Kidney (tissue), 13 donors: ENCODE measurements at regions not wholly inside any gene's neighbourhood (a gene's known extent, or its start where the extent isn't known, plus 50 kb on each side); places are given as distances from the start of the nearest gene placed in this dataset.

Experiments
- DNase-seq, 5 donors: peaks; one replicate each; pipeline ENCODE4 v3.0.0-alpha.2; 2013 to 2020
- FAIRE-seq: peaks from 2 replicates; lab custom pipeline; 2012; peaks lifted over from hg19 to GRCh38; lab: Jason Lieb, UNC
- H3K27ac ChIP-seq, 2 donors: one replicate each; pipeline ENCODE4 v1.7.0; 2013; ENCODE audit warnings: low read depth in 2 of 2, low read length in 2 of 2, inconsistent platforms in 1 of 2
- H3K27me3 ChIP-seq: one replicate; pipeline ENCODE4 v1.7.1; 2013; ENCODE audit warnings: low read length, inconsistent platforms; ENCODE audit not compliant: control insufficient read depth, insufficient read depth
- H3K36me3 ChIP-seq, 3 donors: one replicate each; pipeline versions ENCODE4 v1.7.0 to v1.7.1; 2013; ENCODE audit warnings: low read length in 3 of 3, control low read depth in 1 of 3, inconsistent platforms in 1 of 3; ENCODE audit not compliant: insufficient read depth in 3 of 3, control insufficient read depth in 2 of 3
- H3K4me1 ChIP-seq, 3 donors: one replicate each; pipeline versions ENCODE4 v1.7.0 to v1.7.1; 2013; ENCODE audit warnings: low read length in 3 of 3, inconsistent platforms in 1 of 3, low read depth in 1 of 3; ENCODE audit not compliant: control insufficient read depth in 2 of 3, insufficient read depth in 2 of 3
- H3K4me3 ChIP-seq, 3 donors: one replicate each; pipeline versions ENCODE4 v1.7.0 to v1.8.1; 2013; ENCODE audit warnings: low read length in 3 of 3, control low read depth in 1 of 3, inconsistent platforms in 1 of 3
- H3K9ac ChIP-seq, 3 donors: one replicate each; pipeline versions ENCODE4 v1.7.0 to v1.7.1; 2013; ENCODE audit warnings: low read length in 3 of 3, control low read depth in 1 of 3, inconsistent platforms in 1 of 3
- H3K9me3 ChIP-seq, 3 donors: one replicate each; pipeline versions ENCODE4 v1.7.0 to v1.7.1; 2013; ENCODE audit warnings: low read length in 3 of 3, control low read depth in 1 of 3, inconsistent platforms in 1 of 3; ENCODE audit not compliant: control insufficient read depth in 2 of 3, insufficient read depth in 1 of 3
- intact Hi-C: fragments of 100-400 bp; cut with DNase I; formaldehyde crosslinking; loops from one replicate; pipeline ENCODE4 v1.11.1; 2022
- TF ChIP-seq, protein P1 (sequence below): IDR thresholded peaks from 3 replicates; pipeline ENCODE4 v1.5.1; 2012; ENCODE audit warnings: mild to moderate bottlenecking, moderate library complexity, borderline replicate concordance; ENCODE audit not compliant: insufficient read depth; ENCODE audit errors: extremely low read depth
- donor health status: control.
- donor health status: control.
- donor health status: control.
- donor health status: control.
- donor health status: control.
- donor health status: DM: yes; HTN: yes; CAD: no.
- donor health status: Normal renal cell carcinoma (clear cell type).

DNA sequence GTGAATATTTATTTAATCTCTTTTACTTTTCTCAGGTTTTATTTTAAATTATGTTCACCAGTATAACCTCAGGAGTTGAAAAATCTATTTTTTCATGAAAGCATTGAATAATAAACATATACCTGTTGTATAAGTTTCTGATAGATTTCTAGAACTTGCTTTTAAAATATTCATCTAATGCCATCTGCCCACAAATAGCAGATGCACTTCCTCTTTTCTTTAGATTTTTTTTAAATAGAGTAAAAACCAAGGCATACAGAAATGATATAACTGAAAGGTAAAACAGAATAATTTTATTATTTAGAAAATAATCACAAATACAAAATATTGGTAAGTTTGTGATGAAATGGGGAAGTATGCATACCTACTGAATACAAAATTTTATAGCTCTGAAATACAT, 130.7 kb upstream of the PRMT6 start:
- no peak overlapping the region for H3K27ac ChIP-seq
- H3K9ac ChIP-seq, result no peak overlapping the region
- H3K4me3 ChIP-seq, result no peak overlapping the region
- no peak for DNase-seq
- H3K36me3 ChIP-seq, result no peaks in the 10 kb centered on the region
- no peaks in the 10 kb centered on the region for H3K9me3 ChIP-seq
- TF ChIP-seq, protein P1, sequence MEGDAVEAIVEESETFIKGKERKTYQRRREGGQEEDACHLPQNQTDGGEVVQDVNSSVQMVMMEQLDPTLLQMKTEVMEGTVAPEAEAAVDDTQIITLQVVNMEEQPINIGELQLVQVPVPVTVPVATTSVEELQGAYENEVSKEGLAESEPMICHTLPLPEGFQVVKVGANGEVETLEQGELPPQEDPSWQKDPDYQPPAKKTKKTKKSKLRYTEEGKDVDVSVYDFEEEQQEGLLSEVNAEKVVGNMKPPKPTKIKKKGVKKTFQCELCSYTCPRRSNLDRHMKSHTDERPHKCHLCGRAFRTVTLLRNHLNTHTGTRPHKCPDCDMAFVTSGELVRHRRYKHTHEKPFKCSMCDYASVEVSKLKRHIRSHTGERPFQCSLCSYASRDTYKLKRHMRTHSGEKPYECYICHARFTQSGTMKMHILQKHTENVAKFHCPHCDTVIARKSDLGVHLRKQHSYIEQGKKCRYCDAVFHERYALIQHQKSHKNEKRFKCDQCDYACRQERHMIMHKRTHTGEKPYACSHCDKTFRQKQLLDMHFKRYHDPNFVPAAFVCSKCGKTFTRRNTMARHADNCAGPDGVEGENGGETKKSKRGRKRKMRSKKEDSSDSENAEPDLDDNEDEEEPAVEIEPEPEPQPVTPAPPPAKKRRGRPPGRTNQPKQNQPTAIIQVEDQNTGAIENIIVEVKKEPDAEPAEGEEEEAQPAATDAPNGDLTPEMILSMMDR, result no peak
- H3K4me1 ChIP-seq, result no peaks in the 10 kb centered on the region
- intact Hi-C loops, result no loop called here
- no peaks in the 10 kb centered on the region for H3K27me3 ChIP-seq
- FAIRE-seq, result no peak

DNA sequence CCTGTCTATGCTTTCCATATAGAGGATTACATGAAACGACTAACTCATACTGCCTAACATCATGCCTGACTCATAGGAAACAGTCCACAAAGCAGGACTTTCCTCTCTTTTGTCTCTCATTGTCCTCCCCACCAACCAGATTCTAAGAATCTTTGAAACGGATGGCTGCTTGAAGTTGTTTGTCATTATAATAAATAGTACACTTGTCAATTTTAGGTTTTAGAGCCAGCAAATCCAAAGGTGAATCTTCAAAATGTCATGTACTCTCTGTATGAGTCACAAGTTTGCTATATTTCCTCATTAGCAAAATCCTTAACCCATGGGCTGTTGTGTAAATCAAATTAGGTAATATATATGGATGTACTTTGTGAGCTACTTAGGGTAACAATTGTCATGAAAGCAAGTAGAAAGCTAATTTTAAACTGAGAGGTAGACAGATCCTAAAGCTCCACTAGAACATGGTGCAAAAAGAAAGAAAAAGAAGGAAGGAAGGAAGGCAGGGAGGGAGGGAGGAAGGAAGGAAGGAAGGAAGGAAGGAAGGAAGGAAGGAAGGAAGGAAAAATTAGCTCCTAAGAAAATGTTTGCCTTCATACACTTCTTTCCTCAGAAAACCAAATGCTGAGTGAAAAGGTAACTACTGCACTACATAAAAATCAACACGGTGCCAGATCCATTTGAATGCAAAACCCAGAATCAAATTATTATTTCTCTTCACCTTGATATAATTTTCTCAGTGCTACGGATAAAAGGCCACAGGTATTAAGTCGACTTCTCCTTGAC, 129.5 kb upstream of the PRMT6 start:
- H3K27me3 ChIP-seq, result no peaks in the 10 kb centered on the region
- TF ChIP-seq, protein P1, result no peak
- intact Hi-C loops, result no loop called here
- no peak overlapping the region for H3K27ac ChIP-seq
- no peaks in the 10 kb centered on the region for H3K36me3 ChIP-seq
- no peaks in the 10 kb centered on the region for H3K9me3 ChIP-seq
- H3K9ac ChIP-seq, result no peak overlapping the region
- H3K4me3 ChIP-seq, result no peak overlapping the region
- FAIRE-seq (no peak), DNase-seq (no peak)
- H3K4me1 ChIP-seq, result no peaks in the 10 kb centered on the region

DNA sequence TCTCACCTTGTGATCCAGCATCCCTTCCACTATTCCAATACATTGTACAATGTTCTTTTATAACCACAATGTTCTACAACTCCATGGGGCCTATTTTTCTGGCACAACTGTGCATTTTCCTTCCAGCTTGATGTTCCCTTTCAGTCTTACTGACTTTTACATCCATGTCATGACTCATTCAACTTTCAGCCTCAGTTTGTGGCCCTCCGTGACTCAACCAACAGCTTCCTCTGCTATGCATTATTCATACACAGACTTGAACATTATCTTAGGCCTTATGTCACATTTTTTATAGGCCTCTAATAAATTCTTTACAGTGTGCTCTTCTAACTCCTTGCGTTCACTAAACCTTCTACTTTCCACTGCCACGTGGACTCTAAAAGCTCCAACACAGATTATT, 119.4 kb upstream of the PRMT6 start:
- no peaks in the 10 kb centered on the region for H3K4me1 ChIP-seq
- intact Hi-C loops, result no loop called here
- H3K9ac ChIP-seq, result no peak overlapping the region
- H3K27ac ChIP-seq, result no peak overlapping the region
- TF ChIP-seq, protein P1, result no peak
- H3K9me3 ChIP-seq, result no peaks in the 10 kb centered on the region
- DNase-seq (no peak), FAIRE-seq (no peak)
- H3K27me3 ChIP-seq, result no peaks in the 10 kb centered on the region
- no peak overlapping the region for H3K4me3 ChIP-seq
- no peaks in the 10 kb centered on the region for H3K36me3 ChIP-seq
